ENCODE measurements at regions not wholly inside any gene's neighbourhood (a gene's known extent, or its start where the extent isn't known, plus 50 kb on each side); places are given as distances from the start of the nearest gene placed in this dataset.
A peak's percentile ranks its signal among the peaks of the same experiment; 100 is the strongest.

DNA sequence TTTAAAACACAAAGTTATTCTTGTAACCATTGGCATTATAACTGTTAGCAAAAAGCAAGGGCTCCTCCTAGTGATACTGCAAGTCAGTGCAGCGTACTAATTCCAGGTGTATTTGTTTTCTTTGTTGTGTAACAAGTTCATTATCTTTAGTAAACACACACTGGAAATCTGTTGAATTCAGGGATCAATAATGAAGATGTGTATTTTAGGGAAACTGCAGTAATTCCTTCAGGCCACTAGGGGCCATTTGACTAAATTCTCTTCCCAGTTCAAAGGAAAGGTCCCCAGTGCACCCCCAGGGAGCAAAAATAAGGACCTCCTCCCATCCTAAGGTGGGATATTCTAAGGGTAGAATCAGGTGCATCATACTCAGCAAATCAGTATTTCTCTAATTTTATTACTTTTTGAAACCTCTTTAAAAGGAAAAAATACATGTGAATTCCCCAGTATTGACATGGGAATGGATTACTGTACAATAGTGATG, 158.6 kb upstream of the LYZL1 start:
- Histone ChIP-seq H3K36me3 (ENCODE audit: insufficient read depth, low read length) (no peaks in the 10 kb centered on the region), H3K9me3 (ENCODE audit: insufficient read depth, low read depth, low read length) (no peaks in the 10 kb centered on the region), H3K4me3 (ENCODE audit: insufficient read depth, low read depth, low read length) (no peak overlapping the region), H3K27me3 (ENCODE audit: insufficient read depth, low read length) (peaks cover 4% of the 10 kb centered on the region), H3K27ac (ENCODE audit: low read depth, low read length) (no peak overlapping the region), H3K4me2 (ENCODE audit: low read length) (no peak overlapping the region), H3K9ac (ENCODE audit: low read length) (no peak overlapping the region), H3K4me1 (ENCODE audit: insufficient read depth, low read length) (peaks cover 12% of the 10 kb centered on the region), H4K20me1 (ENCODE audit: insufficient read depth, low read length) (no peaks in the 10 kb centered on the region), H2AFZ (ENCODE audit: low read depth, low read length) (no peak overlapping the region), H3K79me2 (ENCODE audit: insufficient read depth, low read length) (no peaks in the 10 kb centered on the region)
- no peak for TF ChIP-seq EZH2 (IDR thresholded peaks at IDR 0.05; ENCODE audit: insufficient read depth, low read length)
- TF ChIP-seq, protein P1, sequence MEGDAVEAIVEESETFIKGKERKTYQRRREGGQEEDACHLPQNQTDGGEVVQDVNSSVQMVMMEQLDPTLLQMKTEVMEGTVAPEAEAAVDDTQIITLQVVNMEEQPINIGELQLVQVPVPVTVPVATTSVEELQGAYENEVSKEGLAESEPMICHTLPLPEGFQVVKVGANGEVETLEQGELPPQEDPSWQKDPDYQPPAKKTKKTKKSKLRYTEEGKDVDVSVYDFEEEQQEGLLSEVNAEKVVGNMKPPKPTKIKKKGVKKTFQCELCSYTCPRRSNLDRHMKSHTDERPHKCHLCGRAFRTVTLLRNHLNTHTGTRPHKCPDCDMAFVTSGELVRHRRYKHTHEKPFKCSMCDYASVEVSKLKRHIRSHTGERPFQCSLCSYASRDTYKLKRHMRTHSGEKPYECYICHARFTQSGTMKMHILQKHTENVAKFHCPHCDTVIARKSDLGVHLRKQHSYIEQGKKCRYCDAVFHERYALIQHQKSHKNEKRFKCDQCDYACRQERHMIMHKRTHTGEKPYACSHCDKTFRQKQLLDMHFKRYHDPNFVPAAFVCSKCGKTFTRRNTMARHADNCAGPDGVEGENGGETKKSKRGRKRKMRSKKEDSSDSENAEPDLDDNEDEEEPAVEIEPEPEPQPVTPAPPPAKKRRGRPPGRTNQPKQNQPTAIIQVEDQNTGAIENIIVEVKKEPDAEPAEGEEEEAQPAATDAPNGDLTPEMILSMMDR (IDR thresholded peaks at IDR 0.05; ENCODE audit: insufficient read depth, low read depth, low read length): peak; percentile 59
- no peak overlapping the region for H3K4me3 Mint-ChIP-seq (ENCODE audit: unreplicated experiment)
- H3K36me3 Mint-ChIP-seq (ENCODE audit: low read depth, unreplicated experiment): no peaks in the 10 kb centered on the region
- no peak for DNase-seq (ENCODE audit: low read depth)
- no peaks in the 10 kb centered on the region for H3K27me3 Mint-ChIP-seq (ENCODE audit: low read depth, unreplicated experiment)
- no peaks in the 10 kb centered on the region for H3K4me1 Mint-ChIP-seq (ENCODE audit: low read depth, unreplicated experiment)
- peaks cover 5% of the 10 kb centered on the region for H3K9me3 Mint-ChIP-seq (ENCODE audit: unreplicated experiment)
- H3K27ac Mint-ChIP-seq (ENCODE audit: unreplicated experiment): no peak overlapping the region
- peak; percentile 63 for FAIRE-seq

DNA sequence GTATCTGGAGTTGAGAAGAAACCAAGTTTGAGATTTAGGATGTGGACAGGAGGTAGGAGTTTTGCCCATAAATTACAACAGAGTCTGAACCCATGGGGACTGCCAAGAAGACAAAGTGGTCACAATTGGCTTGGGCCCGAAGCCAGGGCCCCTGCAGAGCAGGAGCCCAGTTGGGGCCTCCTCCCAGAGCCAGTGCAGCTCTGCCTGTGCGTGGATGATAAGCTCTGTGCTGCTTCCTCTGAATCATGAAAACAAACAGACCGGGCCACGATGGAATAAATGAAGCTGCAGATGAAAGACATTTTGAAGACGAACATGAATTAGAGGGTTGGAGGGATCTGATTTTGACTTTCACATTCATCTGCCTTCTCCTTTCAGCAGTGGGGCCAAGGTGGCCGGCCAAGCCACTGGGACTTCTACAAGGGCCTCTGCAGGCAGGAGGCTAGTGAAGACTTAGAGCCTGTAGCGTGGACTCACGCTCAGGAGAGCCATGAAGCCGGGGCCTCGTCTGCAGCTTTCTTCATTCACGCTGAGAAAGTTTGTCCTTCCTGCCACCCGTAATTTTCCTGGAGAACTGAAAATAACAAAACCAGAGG, 156.8 kb upstream of the LYZL1 start:
- FAIRE-seq: no peak
- H3K9ac ChIP-seq (ENCODE audit: low read length): no peak overlapping the region

More for the DNA sequence above, 156.8 kb upstream of the LYZL1 start:
- H3K9me3 ChIP-seq (ENCODE audit: insufficient read depth, low read depth, low read length): no peaks in the 10 kb centered on the region
- peak; percentile 19 for DNase-seq (ENCODE audit: low read depth)
- peaks cover under 1% of the 10 kb centered on the region for H3K27me3 ChIP-seq (ENCODE audit: insufficient read depth, low read length)
- no peaks in the 10 kb centered on the region for H3K4me1 Mint-ChIP-seq (ENCODE audit: low read depth, unreplicated experiment)
- H3K4me3 ChIP-seq (ENCODE audit: insufficient read depth, low read depth, low read length): no peak overlapping the region
- no peak overlapping the region for H3K27ac ChIP-seq (ENCODE audit: low read depth, low read length)
- H3K36me3 Mint-ChIP-seq (ENCODE audit: low read depth, unreplicated experiment): no peaks in the 10 kb centered on the region
- no peaks in the 10 kb centered on the region for H3K79me2 ChIP-seq (ENCODE audit: insufficient read depth, low read length)
- TF ChIP-seq, protein P1 (IDR thresholded peaks at IDR 0.05; ENCODE audit: insufficient read depth, low read depth, low read length): no peak
- no peak for TF ChIP-seq EZH2 (IDR thresholded peaks at IDR 0.05; ENCODE audit: insufficient read depth, low read length)
- peak overlapping the region; percentile 45 for H3K4me2 ChIP-seq (ENCODE audit: low read length)
- no peaks in the 10 kb centered on the region for H3K27me3 Mint-ChIP-seq (ENCODE audit: low read depth, unreplicated experiment)
- no peak overlapping the region for H3K4me3 Mint-ChIP-seq (ENCODE audit: unreplicated experiment)
- H3K36me3 ChIP-seq (ENCODE audit: insufficient read depth, low read length): no peaks in the 10 kb centered on the region
- peak overlapping the region; percentile 60 for H2AFZ ChIP-seq (ENCODE audit: low read depth, low read length)
- no peaks in the 10 kb centered on the region for H4K20me1 ChIP-seq (ENCODE audit: insufficient read depth, low read length)
- H3K4me1 ChIP-seq (ENCODE audit: insufficient read depth, low read length): peaks cover 12% of the 10 kb centered on the region
- H3K27ac Mint-ChIP-seq (ENCODE audit: unreplicated experiment): peak overlapping the region; percentile 35
- H3K9me3 Mint-ChIP-seq (ENCODE audit: unreplicated experiment): peaks cover 5% of the 10 kb centered on the region
